ENCODE measurements at regions not wholly inside any gene's neighbourhood (a gene's known extent, or its start where the extent isn't known, plus 50 kb on each side); places are given as distances from the start of the nearest gene placed in this dataset.

- Histone ChIP-seq H3K4me1 (no peaks in the 10 kb centered on the region), H3K9me3 (no peaks in the 10 kb centered on the region), H3K4me3 (ENCODE audit: low read depth, low read length) (no peak overlapping the region), H3K27me3 (no peaks in the 10 kb centered on the region), H3K36me3 (no peaks in the 10 kb centered on the region)
- DNase-seq, result no peak
- TF ChIP-seq, protein P1, sequence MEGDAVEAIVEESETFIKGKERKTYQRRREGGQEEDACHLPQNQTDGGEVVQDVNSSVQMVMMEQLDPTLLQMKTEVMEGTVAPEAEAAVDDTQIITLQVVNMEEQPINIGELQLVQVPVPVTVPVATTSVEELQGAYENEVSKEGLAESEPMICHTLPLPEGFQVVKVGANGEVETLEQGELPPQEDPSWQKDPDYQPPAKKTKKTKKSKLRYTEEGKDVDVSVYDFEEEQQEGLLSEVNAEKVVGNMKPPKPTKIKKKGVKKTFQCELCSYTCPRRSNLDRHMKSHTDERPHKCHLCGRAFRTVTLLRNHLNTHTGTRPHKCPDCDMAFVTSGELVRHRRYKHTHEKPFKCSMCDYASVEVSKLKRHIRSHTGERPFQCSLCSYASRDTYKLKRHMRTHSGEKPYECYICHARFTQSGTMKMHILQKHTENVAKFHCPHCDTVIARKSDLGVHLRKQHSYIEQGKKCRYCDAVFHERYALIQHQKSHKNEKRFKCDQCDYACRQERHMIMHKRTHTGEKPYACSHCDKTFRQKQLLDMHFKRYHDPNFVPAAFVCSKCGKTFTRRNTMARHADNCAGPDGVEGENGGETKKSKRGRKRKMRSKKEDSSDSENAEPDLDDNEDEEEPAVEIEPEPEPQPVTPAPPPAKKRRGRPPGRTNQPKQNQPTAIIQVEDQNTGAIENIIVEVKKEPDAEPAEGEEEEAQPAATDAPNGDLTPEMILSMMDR (IDR thresholded peaks at IDR 0.05; ENCODE audit: low read depth, low read length), result no peak
Observed at GRCh38 chr4:144556636-144557035, 89.3 kb upstream of the HHIP start.

DNA sequence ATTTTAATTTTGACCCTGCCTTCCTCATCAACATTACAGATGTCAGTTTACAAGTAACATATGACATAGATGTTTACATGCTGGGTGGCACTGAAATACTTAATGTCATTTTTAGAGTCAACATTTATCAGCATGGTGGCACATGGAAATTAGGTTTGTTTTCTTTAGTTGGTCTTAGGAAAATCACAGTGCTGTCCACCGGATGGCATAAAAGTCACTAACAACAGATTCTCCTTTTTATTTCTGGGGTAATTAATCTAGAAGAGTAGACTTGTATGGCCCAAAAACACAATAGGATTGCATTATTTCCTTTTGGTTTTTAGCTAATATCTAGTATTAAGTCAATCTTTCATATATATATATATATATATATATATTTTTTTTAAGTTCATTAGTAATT, 88.6 kb upstream of the HHIP start:
- Histone ChIP-seq H3K36me3 (no peaks in the 10 kb centered on the region), H3K4me1 (no peaks in the 10 kb centered on the region), H3K27me3 (no peaks in the 10 kb centered on the region), H3K9me3 (no peaks in the 10 kb centered on the region), H3K4me3 (ENCODE audit: low read depth, low read length) (no peak overlapping the region)
- DNase-seq, result no peak
- TF ChIP-seq, protein P1 (IDR thresholded peaks at IDR 0.05; ENCODE audit: low read depth, low read length), result no peak

DNA sequence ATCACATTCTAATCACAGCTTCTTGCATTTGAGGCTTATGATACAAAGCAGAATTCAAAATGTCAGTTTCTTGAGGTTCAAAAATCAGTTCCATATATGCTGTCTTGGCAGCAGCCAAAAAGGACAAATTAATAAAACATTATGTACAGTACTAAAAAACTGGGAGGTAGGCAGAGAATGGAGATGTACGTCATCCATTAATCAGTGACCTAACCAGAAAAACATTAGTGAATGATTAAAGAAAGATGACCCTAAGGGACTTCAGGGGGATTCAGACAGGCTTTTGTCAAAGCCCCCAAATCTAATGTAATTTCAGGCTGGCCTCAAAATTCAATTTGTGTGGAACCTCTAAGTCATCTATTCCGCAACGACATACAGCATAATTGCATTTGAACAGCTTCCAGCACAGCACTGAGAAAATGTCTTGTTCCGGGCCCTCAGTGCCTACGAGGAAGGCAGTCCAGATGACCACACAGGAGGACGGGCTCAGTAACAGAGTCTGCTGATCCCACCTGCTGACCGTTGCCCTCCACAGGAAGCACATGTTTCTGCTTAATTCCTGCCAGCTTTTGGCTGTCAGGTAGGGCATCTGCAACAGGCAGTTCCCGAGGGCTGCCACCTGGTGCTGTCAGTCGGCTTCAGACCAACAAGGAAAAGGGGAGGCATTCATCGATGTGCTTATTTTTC, 83.8 kb upstream of the HHIP start:
- Histone ChIP-seq H3K4me3 (ENCODE audit: low read depth, low read length) (no peak overlapping the region), H3K9me3 (no peaks in the 10 kb centered on the region), H3K27me3 (no peaks in the 10 kb centered on the region), H3K4me1 (no peaks in the 10 kb centered on the region), H3K36me3 (no peaks in the 10 kb centered on the region)
- no peak for DNase-seq
- TF ChIP-seq, protein P1 (IDR thresholded peaks at IDR 0.05; ENCODE audit: low read depth, low read length), result no peak

GRCh38 chr4:144564358-144564757, 81.6 kb upstream of the HHIP start:
- no peak for DNase-seq
- Histone ChIP-seq H3K27me3 (no peaks in the 10 kb centered on the region), H3K4me3 (ENCODE audit: low read depth, low read length) (no peak overlapping the region), H3K4me1 (no peaks in the 10 kb centered on the region), H3K9me3 (no peaks in the 10 kb centered on the region), H3K36me3 (no peaks in the 10 kb centered on the region)
- TF ChIP-seq, protein P1 (IDR thresholded peaks at IDR 0.05; ENCODE audit: low read depth, low read length), result no peak

- Histone ChIP-seq H3K4me1 (no peaks in the 10 kb centered on the region), H3K4me3 (ENCODE audit: low read depth, low read length) (no peak overlapping the region), H3K27me3 (no peaks in the 10 kb centered on the region), H3K36me3 (no peaks in the 10 kb centered on the region), H3K9me3 (no peaks in the 10 kb centered on the region)
- TF ChIP-seq, protein P1 (IDR thresholded peaks at IDR 0.05; ENCODE audit: low read depth, low read length), result no peak
- DNase-seq, result no peak
Observed at GRCh38 chr4:144565527-144566195, 80.3 kb upstream of the HHIP start.

GRCh38 chr4:144572660-144573059, 73.3 kb upstream of the HHIP start:
- Histone ChIP-seq H3K36me3 (no peaks in the 10 kb centered on the region), H3K27me3 (no peaks in the 10 kb centered on the region), H3K4me1 (no peaks in the 10 kb centered on the region), H3K9me3 (no peaks in the 10 kb centered on the region), H3K4me3 (ENCODE audit: low read depth, low read length) (no peak overlapping the region)
- peak; percentile 29 for DNase-seq
- TF ChIP-seq, protein P1 (IDR thresholded peaks at IDR 0.05; ENCODE audit: low read depth, low read length), result peak; percentile 29

Measured in BE2C (cell line).